ENCODE measurements at regions not wholly inside any gene's neighbourhood (a gene's known extent, or its start where the extent isn't known, plus 50 kb on each side); places are given as distances from the start of the nearest gene placed in this dataset.

- Histone ChIP-seq H3K36me3 (ENCODE audit: control insufficient read depth in 1 of 2, insufficient read depth in 2 of 2, low read length in 2 of 2) (no peaks in the 10 kb centered on the region), H3K27me3 (ENCODE audit: low read depth, low read length) (no peaks in the 10 kb centered on the region), H3K4me1 (ENCODE audit: control insufficient read depth in 1 of 2, insufficient read depth in 2 of 2, low read length in 2 of 2) (no peaks in the 10 kb centered on the region), H3K9me3 (ENCODE audit: control insufficient read depth in 1 of 2, low read length in 2 of 2) (no peaks in the 10 kb centered on the region), H3K4me3 (ENCODE audit: low read depth in 1 of 2, low read length in 2 of 2) (no peak overlapping the region), H3K27ac (ENCODE audit: low read length) (no peak overlapping the region)
Measured at GRCh38 chr18:73750052-73750451, 397.6 kb downstream of the FBXO15 start.

DNA sequence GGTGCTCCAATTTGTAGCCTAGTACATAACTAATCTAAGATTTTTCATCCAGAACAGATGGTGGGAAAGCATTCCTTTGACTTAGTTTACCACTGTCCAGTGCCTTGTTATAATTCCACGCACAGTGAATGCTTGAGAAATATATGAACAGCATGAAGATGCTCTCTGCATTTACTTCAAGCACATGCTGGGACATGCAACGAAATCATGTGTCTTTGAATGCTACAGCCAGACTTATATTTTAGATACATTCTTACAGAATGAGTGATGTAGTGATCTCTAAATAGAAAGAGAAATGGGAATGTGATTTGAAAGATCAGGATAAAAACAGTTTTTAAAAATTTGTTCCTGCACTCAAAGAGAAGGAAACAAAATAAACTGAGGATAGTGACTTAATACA, 398.3 kb downstream of the FBXO15 start:
- Histone ChIP-seq H3K27ac (ENCODE audit: low read length) (no peak overlapping the region), H3K9me3 (ENCODE audit: control insufficient read depth in 1 of 2, low read length in 2 of 2) (no peaks in the 10 kb centered on the region), H3K36me3 (ENCODE audit: control insufficient read depth in 1 of 2, insufficient read depth in 2 of 2, low read length in 2 of 2) (no peaks in the 10 kb centered on the region), H3K27me3 (ENCODE audit: low read depth, low read length) (no peaks in the 10 kb centered on the region), H3K4me3 (ENCODE audit: low read depth in 1 of 2, low read length in 2 of 2) (no peak overlapping the region), H3K4me1 (ENCODE audit: control insufficient read depth in 1 of 2, insufficient read depth in 2 of 2, low read length in 2 of 2) (no peaks in the 10 kb centered on the region)

DNA sequence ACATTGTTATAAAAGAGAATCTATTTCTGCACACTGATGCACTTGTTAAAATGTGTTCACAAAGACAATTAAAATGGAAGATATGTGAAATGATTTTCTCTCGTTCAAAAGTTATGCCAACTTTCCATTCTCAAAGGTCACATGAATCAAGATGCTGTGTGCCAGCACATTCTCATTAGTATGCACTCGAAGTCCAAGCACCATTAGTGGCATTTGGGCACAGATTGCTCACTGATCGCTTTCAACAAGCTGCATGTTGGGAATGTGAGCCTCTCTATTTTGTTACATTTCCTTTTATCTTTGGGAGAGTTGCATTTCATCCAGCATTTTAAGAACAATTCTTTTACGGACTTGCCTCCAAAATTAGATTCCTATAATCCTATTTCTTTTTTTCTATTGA, 398.9 kb downstream of the FBXO15 start:
- Histone ChIP-seq H3K9me3 (ENCODE audit: control insufficient read depth in 1 of 2, low read length in 2 of 2) (no peaks in the 10 kb centered on the region), H3K4me3 (ENCODE audit: low read depth in 1 of 2, low read length in 2 of 2) (no peak overlapping the region), H3K27ac (ENCODE audit: low read length) (no peak overlapping the region)

GRCh38 chr18:73746101-73746500, 401.5 kb downstream of the FBXO15 start:
- Histone ChIP-seq H3K4me1 (ENCODE audit: control insufficient read depth in 1 of 2, insufficient read depth in 2 of 2, low read length in 2 of 2) (no peaks in the 10 kb centered on the region), H3K9me3 (ENCODE audit: control insufficient read depth in 1 of 2, low read length in 2 of 2) (no peaks in the 10 kb centered on the region), H3K27me3 (ENCODE audit: low read depth, low read length) (no peaks in the 10 kb centered on the region)

More for the DNA sequence above, 398.9 kb downstream of the FBXO15 start:
- H3K4me1 ChIP-seq (ENCODE audit: control insufficient read depth in 1 of 2, insufficient read depth in 2 of 2, low read length in 2 of 2): no peaks in the 10 kb centered on the region
- H3K27me3 ChIP-seq (ENCODE audit: low read depth, low read length): no peaks in the 10 kb centered on the region
- no peaks in the 10 kb centered on the region for H3K36me3 ChIP-seq (ENCODE audit: control insufficient read depth in 1 of 2, insufficient read depth in 2 of 2, low read length in 2 of 2)

DNA sequence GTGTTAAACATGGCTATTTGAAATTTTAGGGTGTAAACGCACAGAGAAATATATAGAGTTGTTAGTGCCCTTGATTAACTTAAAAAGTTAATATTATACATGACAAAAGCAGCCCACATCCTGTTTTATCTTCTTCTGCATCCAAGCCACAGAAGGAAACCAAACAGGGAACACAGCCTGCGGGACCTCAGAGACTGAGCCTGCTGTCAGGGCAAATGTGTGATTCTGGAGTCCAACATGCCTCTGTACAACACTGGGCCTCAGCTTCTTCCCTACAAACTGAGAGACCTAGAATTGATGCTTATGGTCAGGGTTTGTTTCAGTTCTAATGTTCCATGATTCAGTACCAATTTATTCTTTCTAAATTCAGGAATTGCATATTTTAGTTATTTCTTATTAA, 404.7 kb downstream of the FBXO15 start:
- no peaks in the 10 kb centered on the region for H3K9me3 ChIP-seq (ENCODE audit: control insufficient read depth in 1 of 2, low read length in 2 of 2)
- no peaks in the 10 kb centered on the region for H3K4me1 ChIP-seq (ENCODE audit: control insufficient read depth in 1 of 2, insufficient read depth in 2 of 2, low read length in 2 of 2)
- no peaks in the 10 kb centered on the region for H3K36me3 ChIP-seq (ENCODE audit: control insufficient read depth in 1 of 2, insufficient read depth in 2 of 2, low read length in 2 of 2)
- H3K27ac ChIP-seq (ENCODE audit: low read length): no peak overlapping the region
- H3K27me3 ChIP-seq (ENCODE audit: low read depth, low read length): no peaks in the 10 kb centered on the region
- no peak overlapping the region for H3K4me3 ChIP-seq (ENCODE audit: low read depth in 1 of 2, low read length in 2 of 2)

More at GRCh38 chr18:73746101-73746500, 401.5 kb downstream of the FBXO15 start:
- Histone ChIP-seq H3K36me3 (ENCODE audit: control insufficient read depth in 1 of 2, insufficient read depth in 2 of 2, low read length in 2 of 2) (no peaks in the 10 kb centered on the region), H3K27ac (ENCODE audit: low read length) (no peak overlapping the region), H3K4me3 (ENCODE audit: low read depth in 1 of 2, low read length in 2 of 2) (no peak overlapping the region)

- Histone ChIP-seq H3K9me3 (ENCODE audit: control insufficient read depth in 1 of 2, low read length in 2 of 2) (no peaks in the 10 kb centered on the region), H3K4me3 (ENCODE audit: low read depth in 1 of 2, low read length in 2 of 2) (no peak overlapping the region), H3K36me3 (ENCODE audit: control insufficient read depth in 1 of 2, insufficient read depth in 2 of 2, low read length in 2 of 2) (no peaks in the 10 kb centered on the region), H3K4me1 (ENCODE audit: control insufficient read depth in 1 of 2, insufficient read depth in 2 of 2, low read length in 2 of 2) (no peaks in the 10 kb centered on the region), H3K27me3 (ENCODE audit: low read depth, low read length) (no peaks in the 10 kb centered on the region), H3K27ac (ENCODE audit: low read length) (no peak overlapping the region)
Measured at GRCh38 chr18:73741946-73742345, 405.7 kb downstream of the FBXO15 start.

DNA sequence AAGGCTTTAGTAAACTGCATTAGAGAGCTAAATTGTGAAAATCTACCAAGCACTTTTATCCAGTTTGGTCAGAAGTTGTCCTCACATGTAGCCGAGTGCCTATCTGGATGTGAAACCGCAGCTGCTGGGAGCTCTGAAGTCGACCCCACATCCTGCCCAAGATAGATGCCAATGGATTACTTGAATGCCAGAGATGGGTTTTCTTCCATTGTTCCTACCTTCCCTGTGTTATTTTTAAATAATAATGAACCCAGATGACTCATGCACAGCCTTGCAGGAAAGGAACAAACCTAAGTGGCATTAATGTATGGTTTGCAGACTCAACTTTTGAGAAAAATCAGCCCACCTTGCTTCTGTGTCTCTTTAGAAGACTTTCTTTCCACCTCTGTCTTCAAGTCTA, 408.5 kb downstream of the FBXO15 start:
- Histone ChIP-seq H3K27me3 (ENCODE audit: low read depth, low read length) (no peaks in the 10 kb centered on the region), H3K27ac (ENCODE audit: low read length) (no peak overlapping the region), H3K4me3 (ENCODE audit: low read depth in 1 of 2, low read length in 2 of 2) (no peak overlapping the region), H3K36me3 (ENCODE audit: control insufficient read depth in 1 of 2, insufficient read depth in 2 of 2, low read length in 2 of 2) (no peaks in the 10 kb centered on the region), H3K4me1 (ENCODE audit: control insufficient read depth in 1 of 2, insufficient read depth in 2 of 2, low read length in 2 of 2) (no peaks in the 10 kb centered on the region), H3K9me3 (ENCODE audit: control insufficient read depth in 1 of 2, low read length in 2 of 2) (no peaks in the 10 kb centered on the region)

- H3K9me3 ChIP-seq (ENCODE audit: control insufficient read depth in 1 of 2, low read length in 2 of 2): no peaks in the 10 kb centered on the region
- no peak overlapping the region for H3K4me3 ChIP-seq (ENCODE audit: low read depth in 1 of 2, low read length in 2 of 2)
- no peak overlapping the region for H3K27ac ChIP-seq (ENCODE audit: low read length)
- H3K27me3 ChIP-seq (ENCODE audit: low read depth, low read length): no peaks in the 10 kb centered on the region
- H3K4me1 ChIP-seq (ENCODE audit: control insufficient read depth in 1 of 2, insufficient read depth in 2 of 2, low read length in 2 of 2): no peaks in the 10 kb centered on the region
- no peaks in the 10 kb centered on the region for H3K36me3 ChIP-seq (ENCODE audit: control insufficient read depth in 1 of 2, insufficient read depth in 2 of 2, low read length in 2 of 2)
Measured at GRCh38 chr18:73737990-73738389, 409.6 kb downstream of the FBXO15 start.

DNA sequence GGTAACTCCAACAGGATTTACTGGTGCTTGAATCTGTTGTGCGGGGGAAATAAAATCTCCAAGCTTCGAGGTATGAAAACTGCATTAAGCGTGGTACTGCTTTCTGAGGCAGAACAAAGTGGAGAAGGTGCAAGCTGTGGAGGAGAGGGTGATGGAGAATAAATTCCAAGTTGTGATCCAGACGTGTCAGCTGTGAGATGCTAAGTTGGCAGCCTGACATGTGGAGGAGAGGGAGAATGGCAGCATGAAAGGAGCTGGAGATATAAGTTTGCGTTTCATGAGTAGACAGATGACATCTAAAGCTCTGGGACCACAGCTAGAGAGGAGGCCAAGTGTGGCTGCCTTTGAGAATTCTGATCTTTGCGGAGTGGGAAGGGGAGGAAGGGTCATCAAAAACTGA, 411.8 kb downstream of the FBXO15 start:
- peaks cover 0 to 1% of the 10 kb centered on the region in 2 donors for H3K9me3 ChIP-seq (ENCODE audit: control insufficient read depth in 1 of 2, low read length in 2 of 2)
- no peak overlapping the region for H3K27ac ChIP-seq (ENCODE audit: low read length)
- no peaks in the 10 kb centered on the region for H3K36me3 ChIP-seq (ENCODE audit: control insufficient read depth in 1 of 2, insufficient read depth in 2 of 2, low read length in 2 of 2)

DNA sequence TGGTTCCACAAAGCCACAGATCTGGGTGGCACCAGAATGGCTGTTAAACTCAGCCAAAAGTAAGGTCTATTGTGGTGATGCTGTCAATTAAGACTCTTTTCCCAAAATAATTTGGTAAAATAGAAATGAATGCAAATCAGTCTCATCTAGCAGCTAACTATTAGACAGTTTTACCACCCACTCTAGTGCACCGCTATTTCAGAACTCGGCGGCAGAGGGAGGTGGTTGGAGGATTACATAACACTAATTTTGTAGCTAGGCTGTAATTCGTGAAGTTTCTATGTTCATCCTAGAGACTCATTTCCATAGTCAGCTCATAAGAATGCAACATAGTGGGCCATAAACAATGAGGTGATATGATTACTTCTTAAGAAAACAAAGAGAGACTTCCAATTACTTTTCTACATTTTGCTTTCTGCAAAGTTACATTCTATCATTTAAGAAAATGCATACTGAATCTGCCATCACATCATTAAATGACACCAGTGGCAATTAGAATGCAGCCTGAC, 413.8 kb downstream of the FBXO15 start:
- no peak overlapping the region for H3K27ac ChIP-seq (ENCODE audit: low read length)
- no peaks in the 10 kb centered on the region for H3K4me1 ChIP-seq (ENCODE audit: control insufficient read depth in 1 of 2, insufficient read depth in 2 of 2, low read length in 2 of 2)
- no peaks in the 10 kb centered on the region for H3K27me3 ChIP-seq (ENCODE audit: low read depth, low read length)
- H3K36me3 ChIP-seq (ENCODE audit: control insufficient read depth in 1 of 2, insufficient read depth in 2 of 2, low read length in 2 of 2): no peaks in the 10 kb centered on the region
- H3K9me3 ChIP-seq (ENCODE audit: control insufficient read depth in 1 of 2, low read length in 2 of 2): peaks cover 0 to 11% of the 10 kb centered on the region in 2 donors
- no peak overlapping the region for H3K4me3 ChIP-seq (ENCODE audit: low read depth in 1 of 2, low read length in 2 of 2)

More for the DNA sequence above, 411.8 kb downstream of the FBXO15 start:
- Histone ChIP-seq H3K4me1 (ENCODE audit: control insufficient read depth in 1 of 2, insufficient read depth in 2 of 2, low read length in 2 of 2) (no peaks in the 10 kb centered on the region), H3K27me3 (ENCODE audit: low read depth, low read length) (no peaks in the 10 kb centered on the region), H3K4me3 (ENCODE audit: low read depth in 1 of 2, low read length in 2 of 2) (no peak overlapping the region)

GRCh38 chr18:73733376-73733775, 414.3 kb downstream of the FBXO15 start:
- H3K36me3 ChIP-seq (ENCODE audit: control insufficient read depth in 1 of 2, insufficient read depth in 2 of 2, low read length in 2 of 2): no peaks in the 10 kb centered on the region
- H3K27ac ChIP-seq (ENCODE audit: low read length): no peak overlapping the region
- H3K9me3 ChIP-seq (ENCODE audit: control insufficient read depth in 1 of 2, low read length in 2 of 2): peaks cover 0 to 11% of the 10 kb centered on the region in 2 donors
- no peaks in the 10 kb centered on the region for H3K27me3 ChIP-seq (ENCODE audit: low read depth, low read length)
- no peaks in the 10 kb centered on the region for H3K4me1 ChIP-seq (ENCODE audit: control insufficient read depth in 1 of 2, insufficient read depth in 2 of 2, low read length in 2 of 2)
- no peak overlapping the region for H3K4me3 ChIP-seq (ENCODE audit: low read depth in 1 of 2, low read length in 2 of 2)

- H3K36me3 ChIP-seq (ENCODE audit: control insufficient read depth in 1 of 2, insufficient read depth in 2 of 2, low read length in 2 of 2): no peaks in the 10 kb centered on the region
- H3K27ac ChIP-seq (ENCODE audit: low read length): no peak overlapping the region
- H3K27me3 ChIP-seq (ENCODE audit: low read depth, low read length): no peaks in the 10 kb centered on the region
- no peak overlapping the region for H3K4me3 ChIP-seq (ENCODE audit: low read depth in 1 of 2, low read length in 2 of 2)
- H3K4me1 ChIP-seq (ENCODE audit: control insufficient read depth in 1 of 2, insufficient read depth in 2 of 2, low read length in 2 of 2): no peaks in the 10 kb centered on the region
- H3K9me3 ChIP-seq (ENCODE audit: control insufficient read depth in 1 of 2, low read length in 2 of 2): peaks cover 0 to 11% of the 10 kb centered on the region in 2 donors
Measured at GRCh38 chr18:73728657-73729056, 419.0 kb downstream of the FBXO15 start.
